T-helper 1 cell (primary cell): ENCODE measurements at regions not wholly inside any gene's neighbourhood (a gene's known extent, or its start where the extent isn't known, plus 50 kb on each side); places are given as distances from the start of the nearest gene placed in this dataset.
"Not testable (repeated sequence)": the region's sequence is repeated elsewhere in the genome, so short reads cannot be mapped to it uniquely, and the experiment has no call there.

Experiments used
- DNase-seq, 5 donors: peaks; one replicate each; pipeline ENCODE4 v3.0.0-alpha.2; 2012 to 2020

GRCh38 chr1:79230751-79231150, 224.2 kb upstream of the ADGRL4 start:
- not testable (repeated sequence) for DNase-seq

- DNase-seq, result no peak
These were observed 220.4 kb upstream of the ADGRL4 start for GRCh38 chr1:79226963-79227362.

GRCh38 chr1:79224537-79224936, 218.0 kb upstream of the ADGRL4 start:
- no peak for DNase-seq

DNA sequence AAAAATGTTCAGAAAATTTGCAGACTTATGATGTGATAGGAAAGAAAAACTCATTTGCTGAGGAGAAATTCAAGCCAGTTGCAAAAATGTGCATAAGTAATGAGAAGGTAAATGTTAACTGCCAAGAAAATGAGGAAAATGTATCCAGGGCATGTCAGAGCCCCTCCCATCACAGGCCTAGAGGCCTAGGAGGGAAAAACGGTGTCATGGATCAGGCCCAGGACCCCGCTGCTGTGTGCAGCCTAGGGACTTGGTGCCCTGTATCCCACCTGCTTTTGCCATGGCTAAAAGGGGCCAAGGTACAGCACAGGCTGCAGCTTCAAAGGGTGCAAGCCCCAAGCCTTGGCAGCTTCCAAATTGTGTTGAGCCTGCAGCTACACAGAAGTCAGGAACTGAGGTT, 214.0 kb upstream of the ADGRL4 start:
- DNase-seq, result no peak

DNA sequence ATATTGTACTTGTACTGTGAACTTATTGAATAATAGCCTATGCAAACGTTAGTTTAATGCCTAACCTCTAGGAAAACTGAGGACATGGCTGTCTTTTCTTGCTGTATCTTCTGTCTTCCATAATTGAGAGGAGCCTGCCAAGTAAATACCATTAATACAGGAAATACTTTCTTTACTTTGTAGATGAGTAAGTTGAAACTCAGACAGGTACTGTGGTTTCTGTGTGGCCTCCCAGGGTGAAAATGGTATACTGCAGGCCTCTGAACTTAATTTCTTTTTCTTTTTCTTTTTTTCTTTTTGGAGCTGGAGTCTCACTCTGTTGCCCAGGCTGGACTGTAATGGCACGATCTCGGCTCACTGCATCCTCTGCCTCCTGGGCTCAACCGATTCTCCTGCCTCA, 208.8 kb upstream of the ADGRL4 start:
- no peak for DNase-seq

DNA sequence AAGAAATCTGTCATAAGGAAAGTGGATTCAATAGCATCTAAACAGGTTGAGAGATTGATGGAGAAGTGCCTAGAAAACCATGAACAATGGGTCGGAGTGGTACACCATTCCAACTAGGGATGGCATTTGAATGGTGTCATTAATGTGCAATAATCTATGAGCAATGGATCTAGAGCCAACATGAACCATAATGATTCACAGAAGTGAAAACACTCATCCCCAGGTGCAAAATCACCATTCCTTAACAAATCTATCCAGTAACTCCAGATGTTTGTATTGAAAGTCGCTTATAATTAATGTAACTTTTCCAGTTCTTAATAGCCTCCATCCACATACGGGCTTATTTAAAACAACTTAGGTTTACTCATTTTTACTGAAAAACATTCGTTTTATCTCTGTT, 201.3 kb upstream of the ADGRL4 start:
- DNase-seq, result no peak

GRCh38 chr1:79207331-79207730, 200.8 kb upstream of the ADGRL4 start:
- no peak for DNase-seq

DNA sequence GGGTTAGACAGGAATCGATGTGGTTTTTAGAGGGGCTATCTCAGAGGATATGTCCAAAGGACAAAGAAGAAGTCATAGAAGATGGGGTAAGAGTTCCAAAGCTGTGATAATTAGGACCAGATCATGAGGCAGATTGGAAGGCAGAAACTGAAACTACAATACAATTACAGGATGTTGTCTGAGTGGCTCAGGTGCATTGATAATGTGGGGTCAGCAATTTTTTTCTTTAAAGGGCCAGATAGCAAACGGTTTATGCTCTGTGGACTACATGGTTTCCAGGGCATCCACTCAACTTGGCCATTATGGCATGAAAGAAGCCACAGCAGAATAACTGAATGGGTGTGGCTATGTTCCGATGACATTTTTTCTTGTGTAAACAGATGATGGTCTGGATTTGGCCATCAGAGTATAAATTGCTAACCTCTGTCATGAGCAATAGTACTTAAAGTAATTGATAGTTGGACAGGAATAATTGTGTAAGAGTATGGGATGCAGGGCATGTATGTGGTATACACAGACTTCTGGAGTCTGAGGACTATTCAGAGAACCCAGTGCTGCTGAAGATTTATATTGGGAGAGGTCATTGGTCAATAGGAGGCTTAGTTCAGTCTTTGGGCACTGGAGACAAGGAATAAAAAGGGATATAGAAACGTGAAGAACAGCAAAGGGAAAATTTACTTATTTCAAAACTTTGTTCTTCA, 198.4 kb upstream of the ADGRL4 start:
- DNase-seq, result no peak

DNA sequence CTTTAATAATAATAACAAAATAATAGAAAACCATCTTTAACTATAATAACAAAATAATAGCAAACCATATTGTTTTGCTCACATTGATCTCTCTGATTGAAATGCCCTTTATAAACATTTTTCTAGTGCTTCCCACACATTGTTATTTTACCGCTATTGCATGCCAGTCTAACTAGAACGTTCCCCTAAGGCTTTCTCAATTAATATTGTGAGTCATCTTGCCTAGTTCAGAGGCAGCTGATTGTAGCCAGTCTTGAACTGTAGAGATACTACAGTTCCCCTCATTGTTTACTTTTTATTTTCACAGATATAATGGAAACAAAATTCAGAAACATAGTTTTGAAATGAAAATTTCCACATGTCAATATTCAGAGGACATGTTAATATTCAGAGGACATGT, 192.3 kb upstream of the ADGRL4 start:
- no peak for DNase-seq

DNA sequence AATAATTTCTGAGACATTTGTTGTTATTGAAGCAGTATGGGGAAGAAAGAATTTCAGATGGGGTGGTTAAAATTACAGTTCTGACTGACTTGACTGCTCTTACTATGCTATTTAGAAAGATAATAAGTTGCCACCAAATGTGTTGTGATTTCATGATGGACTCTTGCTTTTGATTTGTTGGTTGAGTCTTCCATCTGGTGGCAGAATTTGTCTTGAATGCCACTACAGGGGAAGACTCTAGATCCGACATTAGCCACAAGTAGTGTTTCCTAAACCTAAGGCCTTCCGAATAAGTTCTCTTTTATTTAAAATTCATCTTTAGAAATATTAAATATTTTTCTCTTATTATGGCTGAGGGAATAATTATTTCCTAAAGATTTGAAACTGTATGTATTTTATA, 190.9 kb upstream of the ADGRL4 start:
- no peak for DNase-seq

GRCh38 chr1:79196211-79196610, 189.7 kb upstream of the ADGRL4 start:
- DNase-seq, result no peak

DNA sequence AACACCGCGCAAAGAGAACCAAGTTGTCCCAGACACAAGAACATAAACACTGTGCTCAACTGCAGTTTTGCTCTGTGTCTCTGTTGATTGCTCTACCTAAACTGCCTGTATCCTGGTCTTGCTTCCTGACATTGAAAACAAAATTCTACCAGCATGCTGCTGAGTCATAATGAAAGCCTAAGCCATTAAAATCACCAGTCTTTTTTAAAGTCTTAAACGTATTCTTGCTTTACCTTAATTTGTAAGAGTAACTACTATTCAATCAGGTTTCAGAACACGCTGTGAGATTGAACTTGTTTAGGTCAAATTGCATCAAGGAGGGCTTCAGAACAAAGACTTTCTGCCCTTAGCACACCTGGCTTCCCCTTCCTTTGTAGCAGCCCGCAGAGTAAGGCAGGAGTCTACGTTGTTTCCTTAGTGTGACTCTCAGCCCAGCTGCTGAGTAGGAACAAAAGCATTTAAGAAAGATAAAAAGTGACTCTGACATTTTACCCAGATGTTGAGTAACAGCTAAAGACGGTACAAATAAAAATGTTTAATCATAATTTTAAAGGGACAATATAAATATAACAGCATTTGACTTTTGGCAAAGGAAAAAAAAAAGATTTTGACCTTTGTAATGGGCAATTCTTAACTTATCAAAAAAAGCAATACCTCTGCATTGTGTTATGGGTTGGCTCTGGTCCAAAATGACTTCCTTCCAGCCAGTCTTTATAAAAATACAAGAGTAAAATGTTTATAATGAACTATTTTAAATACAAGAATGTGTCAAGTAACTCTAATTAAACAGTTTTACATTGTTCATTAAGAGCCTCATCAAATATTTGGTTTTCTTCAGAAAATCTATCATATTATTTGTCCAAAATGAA, 186.9 kb upstream of the ADGRL4 start:
- peak in 1 of 5 donors; percentile 23 for DNase-seq

GRCh38 chr1:79190074-79190473, 183.5 kb upstream of the ADGRL4 start:
- no peak for DNase-seq

DNA sequence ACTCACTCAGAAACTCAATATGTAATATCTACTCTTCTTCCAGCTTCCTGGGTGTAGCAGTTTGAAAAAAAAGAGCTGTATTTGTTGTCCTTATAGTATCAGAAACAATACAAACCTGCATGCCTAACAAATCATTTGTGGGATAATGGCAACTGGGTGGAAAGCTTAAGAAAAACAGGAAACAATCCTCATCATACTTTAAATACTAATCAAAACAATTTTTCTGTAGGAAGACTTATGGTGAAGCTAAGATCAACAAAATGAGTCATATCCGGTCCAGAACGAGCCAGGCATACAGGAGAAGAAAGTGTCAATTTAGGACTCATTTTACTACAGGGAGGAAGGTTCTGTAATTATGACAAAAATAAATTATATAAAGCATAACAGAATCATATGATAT, 181.8 kb upstream of the ADGRL4 start:
- DNase-seq, result no peak

DNA sequence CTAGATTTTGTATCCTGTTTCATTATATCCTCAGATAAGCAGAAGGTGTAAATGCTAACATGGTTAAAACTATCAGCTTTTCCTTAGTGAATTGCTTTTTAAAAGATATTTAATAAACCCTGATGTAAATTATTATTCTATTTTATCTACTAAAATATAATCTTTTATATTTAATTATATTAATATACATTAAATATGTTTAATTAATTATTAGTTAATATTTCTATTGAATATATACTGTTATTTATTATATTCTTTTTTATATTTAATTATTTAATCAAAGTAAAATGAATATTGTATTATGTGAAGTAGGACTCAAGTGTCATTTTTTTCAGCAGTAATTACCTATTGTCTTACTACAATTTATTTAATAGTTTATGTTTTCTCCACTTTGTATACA, 179.7 kb upstream of the ADGRL4 start:
- DNase-seq, result no peak

- DNase-seq, result no peak
These were observed 171.3 kb upstream of the ADGRL4 start for GRCh38 chr1:79177844-79178243.

GRCh38 chr1:79161077-79161476, 154.5 kb upstream of the ADGRL4 start:
- no peak for DNase-seq

DNA sequence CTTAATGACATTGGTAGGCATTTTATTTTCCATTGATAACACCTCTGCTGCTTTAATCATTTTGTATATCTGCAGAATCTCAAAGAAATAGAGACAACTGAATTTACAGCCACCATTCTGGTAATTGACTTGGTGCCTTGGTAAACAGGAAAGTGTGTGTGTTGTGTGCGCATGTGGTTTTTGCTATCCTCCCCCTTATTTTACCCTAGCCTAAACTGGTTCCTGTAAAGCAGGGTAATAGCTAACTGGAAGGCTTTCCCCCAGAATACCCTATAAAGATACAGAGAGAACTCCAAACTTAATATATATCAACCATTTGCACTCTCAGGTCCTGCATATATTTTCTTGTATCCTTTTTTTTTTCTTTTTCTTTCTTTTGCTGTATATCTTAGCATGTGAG, 149.5 kb upstream of the ADGRL4 start:
- DNase-seq, result no peak

DNA sequence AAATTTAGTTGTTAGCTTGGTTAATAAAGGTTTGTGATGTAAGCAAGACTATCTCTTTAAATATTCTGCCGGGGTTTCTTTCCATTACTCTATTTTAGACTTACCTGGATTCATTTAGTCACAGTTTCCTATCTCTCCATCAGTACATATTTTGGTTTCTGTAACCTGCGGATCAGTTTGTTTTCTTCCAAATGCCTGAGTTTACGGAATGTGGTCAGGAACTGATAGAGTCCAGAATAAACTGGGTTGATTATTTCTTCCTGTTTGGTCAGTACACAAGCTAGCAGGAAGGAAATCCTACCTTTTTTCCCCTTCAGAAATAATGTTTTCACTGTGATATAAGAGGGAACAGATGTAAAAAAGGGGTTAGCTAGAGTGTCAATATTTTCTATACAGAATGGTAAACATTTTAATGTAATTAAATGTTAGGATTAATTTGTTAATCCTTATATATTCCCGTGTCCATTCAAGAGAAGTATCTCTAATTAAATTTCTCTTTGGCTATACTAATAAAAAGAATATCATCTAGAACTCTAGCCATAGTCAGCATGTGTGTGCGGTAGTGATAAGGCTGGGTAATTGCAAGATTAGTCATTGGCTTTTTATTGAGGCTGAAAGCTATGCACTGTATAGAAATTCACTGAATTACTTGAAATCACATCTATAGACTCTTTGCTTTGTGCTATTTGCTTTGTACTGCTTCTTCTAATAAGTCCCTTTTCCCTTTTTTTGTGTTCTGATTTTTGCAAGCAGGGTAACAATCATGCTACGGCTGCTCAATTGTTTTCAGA, 144.7 kb upstream of the ADGRL4 start:
- DNase-seq, result no peak

DNA sequence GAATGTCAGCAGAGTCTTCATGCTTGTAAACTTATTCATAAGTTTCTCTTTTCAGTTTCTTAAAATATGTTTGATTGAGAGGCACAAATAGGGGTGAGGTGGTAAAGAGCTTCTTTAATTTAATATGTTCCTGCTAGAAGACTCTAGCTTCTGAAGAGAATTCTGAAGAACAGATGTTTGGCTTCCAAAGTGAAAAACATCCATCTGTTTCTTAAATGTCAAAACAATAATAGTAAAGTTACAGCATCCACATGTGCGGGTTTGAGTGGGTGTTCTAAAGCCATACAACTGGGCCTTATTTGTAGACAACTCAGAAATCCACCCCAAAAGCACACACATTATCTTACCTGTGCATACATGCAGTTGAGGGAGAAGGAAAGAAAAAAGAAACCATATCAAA, 144.0 kb upstream of the ADGRL4 start:
- no peak for DNase-seq

GRCh38 chr1:79138227-79138626, 131.7 kb upstream of the ADGRL4 start:
- DNase-seq, result not testable (repeated sequence)

DNA sequence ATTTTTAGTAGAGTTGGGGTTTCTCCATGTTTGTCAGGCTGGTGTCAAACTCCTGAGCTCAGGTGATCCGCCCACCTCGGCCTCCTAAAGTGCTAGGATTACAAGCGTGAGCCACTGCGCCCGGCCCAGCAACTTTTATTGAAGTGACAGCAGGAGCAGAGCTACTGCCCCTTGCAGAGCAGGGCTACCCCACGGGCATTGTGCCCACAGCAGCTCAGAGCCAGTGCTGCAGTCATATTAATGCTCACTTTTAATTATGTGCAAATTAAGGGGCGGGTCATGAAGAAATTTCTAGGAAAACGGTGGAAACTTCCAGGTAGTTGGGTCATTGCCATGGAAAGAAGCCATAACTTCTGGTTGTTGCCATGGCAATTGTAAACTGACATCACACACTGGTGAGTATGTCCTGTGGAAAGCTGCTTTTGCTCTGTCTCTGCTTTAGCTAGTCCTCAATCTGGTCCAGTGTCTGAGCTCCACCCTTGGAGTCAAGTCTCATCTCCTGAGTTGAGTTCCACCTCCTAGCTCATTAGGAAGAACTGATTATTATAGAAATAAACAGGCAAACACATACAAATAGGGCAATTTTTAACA, 127.3 kb upstream of the ADGRL4 start:
- DNase-seq, result no peak

DNA sequence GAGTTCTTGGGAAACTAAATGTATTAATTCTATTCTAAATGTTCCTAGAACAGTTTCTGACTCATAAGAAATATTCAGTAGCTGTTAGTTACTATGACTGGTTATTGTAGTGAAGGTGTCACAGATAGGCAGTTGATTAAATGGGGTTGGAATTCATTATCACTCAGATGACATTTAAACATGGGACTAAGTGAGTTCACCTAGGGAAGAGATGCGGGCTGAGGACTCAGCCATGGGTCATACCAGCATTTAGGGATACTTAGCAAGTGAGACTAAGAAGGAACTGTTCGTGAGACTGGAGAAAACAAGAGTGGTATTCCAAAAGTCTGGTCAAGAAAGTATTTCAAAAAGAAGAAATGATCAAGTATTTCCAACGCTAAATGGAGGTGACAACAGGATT, 125.1 kb upstream of the ADGRL4 start:
- no peak for DNase-seq
